A673 (cell line): ENCODE measurements at regions not wholly inside any gene's neighbourhood (a gene's known extent, or its start where the extent isn't known, plus 50 kb on each side); places are given as distances from the start of the nearest gene placed in this dataset.

Experiments used
- CTCF ChIP-seq: fragments of 300-800, 200-600 bp; sonication (generic); conservative IDR thresholded peaks from 2 replicates; pipeline ENCODE4 v1.5.1; 2017; ENCODE audit warnings: low read depth, mild to moderate bottlenecking, antibody characterized with exemption, low read length, moderate library complexity, mixed read lengths
- EZH2 ChIP-seq: fragments of 200-600 bp; sonication (generic); IDR thresholded peaks from 2 replicates; pipeline ENCODE4 v1.6.1; 2017; ENCODE audit warnings: borderline replicate concordance, low read depth, mild to moderate bottlenecking, mixed read lengths, antibody characterized with exemption, low read length; ENCODE audit not compliant: poor library complexity, severe bottlenecking

GRCh38 chr10:4373098-4373497 is 452.9 kb upstream of the AKR1E2 start:
- TF ChIP-seq CTCF: no peak
- TF ChIP-seq EZH2: no peak
